ENCODE measurements at regions not wholly inside any gene's neighbourhood (a gene's known extent, or its start where the extent isn't known, plus 50 kb on each side); places are given as distances from the start of the nearest gene placed in this dataset.

- TF ChIP-seq POLR2AphosphoS5 (IDR thresholded peaks at IDR 0.05): no peak
- no peak for TF ChIP-seq CTCF (IDR thresholded peaks at IDR 0.05)
- no peak for TF ChIP-seq POLR2A (IDR thresholded peaks at IDR 0.05)
These were observed 75.3 kb upstream of the BCL11A start for GRCh38 chr2:60628615-60629304.

All from suprapubic skin (tissue), 4 donors.